22Rv1 (cell line): ENCODE measurements at regions not wholly inside any gene's neighbourhood (a gene's known extent, or its start where the extent isn't known, plus 50 kb on each side); places are given as distances from the start of the nearest gene placed in this dataset.

Experiments
- ZFX ChIP-seq: fragments of 450-650 bp; IDR thresholded peaks from 2 replicates; pipeline ENCODE4 v1.6.1; 2017; ENCODE audit warnings: antibody characterized with exemption, borderline replicate concordance
- TF ChIP-seq, protein P1 (sequence below): fragments of 450-650 bp; IDR thresholded peaks from 2 replicates; pipeline ENCODE4 v1.5.1; 2017; ENCODE audit warnings: mild to moderate bottlenecking

DNA sequence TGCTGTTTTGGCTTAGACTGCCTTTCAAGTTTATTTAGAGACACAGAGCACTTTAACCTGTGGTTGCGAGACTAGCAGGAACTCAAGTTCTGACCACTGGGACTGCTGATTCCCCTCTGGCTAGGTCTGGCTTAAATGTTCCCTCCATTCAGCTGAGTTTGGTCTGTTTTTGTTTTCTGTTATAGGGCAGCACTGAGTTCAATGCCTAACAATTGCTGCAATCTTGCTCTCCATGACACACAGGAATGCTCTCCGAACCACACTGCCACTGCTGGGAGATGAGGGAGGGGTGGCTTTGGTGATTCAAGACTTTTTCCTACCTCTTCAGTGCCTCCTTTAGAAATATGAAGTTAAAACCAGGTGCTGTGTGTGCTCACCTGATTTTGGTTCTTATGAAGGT is 106.3 kb upstream of the EOLA2 start:
- TF ChIP-seq, protein P1, sequence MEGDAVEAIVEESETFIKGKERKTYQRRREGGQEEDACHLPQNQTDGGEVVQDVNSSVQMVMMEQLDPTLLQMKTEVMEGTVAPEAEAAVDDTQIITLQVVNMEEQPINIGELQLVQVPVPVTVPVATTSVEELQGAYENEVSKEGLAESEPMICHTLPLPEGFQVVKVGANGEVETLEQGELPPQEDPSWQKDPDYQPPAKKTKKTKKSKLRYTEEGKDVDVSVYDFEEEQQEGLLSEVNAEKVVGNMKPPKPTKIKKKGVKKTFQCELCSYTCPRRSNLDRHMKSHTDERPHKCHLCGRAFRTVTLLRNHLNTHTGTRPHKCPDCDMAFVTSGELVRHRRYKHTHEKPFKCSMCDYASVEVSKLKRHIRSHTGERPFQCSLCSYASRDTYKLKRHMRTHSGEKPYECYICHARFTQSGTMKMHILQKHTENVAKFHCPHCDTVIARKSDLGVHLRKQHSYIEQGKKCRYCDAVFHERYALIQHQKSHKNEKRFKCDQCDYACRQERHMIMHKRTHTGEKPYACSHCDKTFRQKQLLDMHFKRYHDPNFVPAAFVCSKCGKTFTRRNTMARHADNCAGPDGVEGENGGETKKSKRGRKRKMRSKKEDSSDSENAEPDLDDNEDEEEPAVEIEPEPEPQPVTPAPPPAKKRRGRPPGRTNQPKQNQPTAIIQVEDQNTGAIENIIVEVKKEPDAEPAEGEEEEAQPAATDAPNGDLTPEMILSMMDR: no peak
- TF ChIP-seq ZFX: no peak
